HG02642 (cell line): ENCODE measurements at regions not wholly inside any gene's neighbourhood (a gene's known extent, or its start where the extent isn't known, plus 50 kb on each side); places are given as distances from the start of the nearest gene placed in this dataset.

Experiments
- ATAC-seq: cut with Tn5 transposase; IDR thresholded peaks from one replicate; pipeline ENCODE4 v1.9.1; 2021; ENCODE audit warnings: mild to moderate bottlenecking; ENCODE audit not compliant: unreplicated experiment, poor library complexity

DNA sequence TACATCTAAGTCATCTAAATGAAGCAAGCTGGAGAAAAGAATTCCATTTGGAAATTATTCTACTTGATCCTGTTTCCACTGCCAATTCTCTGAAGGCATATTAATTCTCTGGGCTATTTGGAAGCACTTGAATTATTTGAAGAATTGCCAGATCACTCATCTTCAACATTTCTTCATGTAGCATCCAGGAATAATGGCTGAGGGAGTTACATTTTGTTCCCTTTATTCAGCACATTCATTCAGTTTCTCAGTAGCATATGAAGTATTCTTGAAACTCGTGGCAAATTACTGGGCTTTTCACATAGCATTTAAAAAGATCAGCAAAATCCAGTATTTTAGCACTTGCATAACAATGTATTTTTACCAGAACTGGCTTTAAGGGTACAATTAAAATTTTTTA, 127.1 kb upstream of the VIPR2 start:
- no peak for ATAC-seq

DNA sequence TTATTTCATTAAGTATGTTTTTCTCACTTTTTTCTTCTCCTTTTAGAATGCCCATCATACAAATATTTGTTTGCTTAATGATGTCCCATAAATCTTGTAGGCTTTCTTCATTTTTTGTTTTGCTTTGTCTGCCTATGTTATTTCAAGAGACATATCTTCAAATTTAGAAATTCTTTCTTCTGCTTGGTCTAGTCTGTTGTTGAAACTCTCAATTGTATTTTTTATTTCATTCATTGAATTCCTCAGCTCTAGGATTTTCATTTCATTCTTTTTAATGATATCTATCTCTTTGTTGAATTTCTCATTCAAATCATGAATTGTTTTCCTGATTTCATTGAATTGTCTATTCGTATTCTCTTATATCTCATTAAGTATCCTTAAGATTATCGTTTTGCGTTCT, 125.1 kb upstream of the VIPR2 start:
- ATAC-seq, result no peak

DNA sequence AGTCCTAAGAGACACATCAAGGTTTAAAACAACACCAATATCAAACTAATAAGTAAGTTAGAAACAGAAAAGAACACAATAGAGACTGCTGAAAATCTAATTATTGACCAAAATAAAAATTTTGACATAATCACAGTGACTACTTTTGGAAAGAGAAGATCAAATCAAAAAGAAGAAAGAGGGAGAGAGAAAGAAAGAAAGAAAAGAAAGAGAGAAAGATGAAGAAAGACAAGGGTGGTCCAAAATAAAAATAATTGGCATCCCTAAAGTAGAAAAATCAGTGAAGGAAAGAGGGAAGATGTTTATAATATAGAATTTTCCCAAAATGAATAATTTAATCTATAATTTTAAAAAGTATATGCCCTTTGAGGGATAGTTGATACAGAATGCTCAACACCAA, 118.8 kb upstream of the VIPR2 start:
- ATAC-seq, result no peak

DNA sequence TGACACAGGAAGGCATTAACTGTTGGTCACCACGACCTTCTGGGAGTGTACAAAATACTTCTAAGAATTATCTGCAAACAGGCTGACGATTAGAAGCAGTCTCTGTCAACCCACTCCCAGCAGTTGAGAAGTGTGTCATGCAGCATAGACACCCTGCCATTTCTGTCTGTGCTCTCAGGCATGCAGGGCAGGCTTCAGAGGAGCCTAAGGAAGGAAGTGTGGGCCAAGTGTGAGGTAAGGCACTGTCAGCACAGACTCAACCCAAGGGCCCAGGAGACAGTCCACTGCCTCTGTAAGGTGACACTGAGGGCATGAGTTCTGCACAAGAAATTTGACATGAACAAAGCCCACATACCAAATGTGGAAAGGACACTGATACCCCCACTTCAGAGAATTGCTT, 109.0 kb upstream of the VIPR2 start:
- ATAC-seq, result no peak

DNA sequence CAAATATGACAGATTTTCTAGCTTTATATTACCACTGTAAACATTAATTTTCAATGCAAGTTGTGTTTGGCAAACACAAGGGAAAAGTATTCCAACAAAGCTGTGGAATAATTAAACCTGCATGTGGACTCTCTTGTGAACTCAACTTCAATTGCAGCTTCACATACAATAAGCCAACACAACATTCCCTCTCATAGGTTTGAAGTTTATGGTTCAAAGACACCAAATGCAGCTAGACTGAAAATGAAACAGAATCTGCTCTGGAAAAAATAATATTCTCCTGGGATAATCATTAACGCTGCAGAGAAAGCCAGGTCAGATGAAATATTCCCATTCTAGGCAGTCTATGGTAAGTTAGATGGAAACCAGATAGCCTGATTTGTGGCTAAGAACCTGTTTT, 105.8 kb upstream of the VIPR2 start:
- ATAC-seq, result no peak

DNA sequence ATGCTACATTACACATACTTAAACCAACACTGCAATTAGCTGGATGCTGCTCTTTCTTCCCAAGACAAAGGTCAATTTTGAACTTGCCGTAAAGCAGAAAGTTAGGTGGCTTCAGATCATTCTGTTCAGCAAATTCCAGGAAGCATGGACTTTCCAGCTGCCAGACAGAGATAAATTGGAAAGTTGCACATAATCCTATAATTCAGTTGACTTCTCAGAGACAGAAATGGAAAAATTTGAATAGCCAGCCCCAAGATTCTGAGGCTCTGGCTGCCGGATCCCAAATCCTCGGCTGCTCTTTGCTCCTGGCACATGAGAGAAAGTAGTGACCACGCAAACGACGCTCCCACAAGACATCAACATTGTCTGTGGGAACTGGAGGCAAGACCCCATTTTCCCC, 105.0 kb upstream of the VIPR2 start:
- no peak for ATAC-seq

DNA sequence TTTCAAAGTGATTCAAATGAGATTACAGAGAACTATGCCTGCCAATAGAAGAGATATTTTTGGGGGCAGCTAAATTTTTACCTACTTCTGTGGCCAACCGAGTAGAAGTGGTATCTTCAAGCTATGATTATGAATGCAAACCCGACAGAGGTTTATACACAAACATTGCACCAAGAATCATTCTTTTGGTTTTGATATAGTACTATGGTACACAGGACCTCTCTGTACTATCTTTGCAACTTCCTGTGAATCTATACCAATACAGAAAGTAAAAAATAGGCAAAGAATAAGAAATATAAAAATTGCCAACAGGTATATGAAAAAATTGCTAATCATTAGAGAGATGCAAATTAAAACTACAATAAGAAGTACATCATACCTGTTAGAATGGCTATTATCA, 103.2 kb upstream of the VIPR2 start:
- no peak for ATAC-seq

DNA sequence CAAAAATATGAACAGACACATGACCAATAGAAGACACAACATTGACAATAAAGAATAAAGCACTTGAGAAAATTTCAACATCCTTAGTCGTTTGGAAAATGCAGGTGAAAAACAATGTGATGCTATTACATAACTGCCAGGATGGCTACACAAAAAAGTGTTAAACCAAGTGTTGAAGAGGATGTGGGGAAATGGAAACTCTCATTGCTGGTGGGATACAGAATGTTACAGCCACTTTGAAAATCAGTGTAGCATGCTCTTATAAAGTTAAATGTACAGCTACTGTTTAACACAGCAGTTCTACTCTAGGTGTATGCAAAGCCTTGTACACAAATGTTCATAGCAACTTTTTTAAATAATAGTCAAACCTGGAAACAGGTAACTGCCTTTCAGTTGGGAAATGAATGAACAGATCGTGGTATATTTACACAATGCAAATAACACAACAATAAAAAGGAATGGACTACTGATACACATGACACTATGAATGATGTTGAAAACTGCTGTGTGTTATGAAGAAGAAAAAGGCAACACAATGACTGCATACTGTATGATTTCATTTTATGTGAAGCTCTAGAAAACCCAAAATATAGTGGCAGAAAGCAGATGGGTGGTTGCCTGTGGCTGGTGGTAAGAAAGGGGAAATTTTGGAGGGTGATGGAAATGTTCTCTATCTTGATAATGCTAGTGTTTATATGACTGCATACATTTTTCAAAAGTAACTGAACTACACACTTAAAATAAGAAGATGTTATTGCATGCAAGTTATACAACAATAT, 102.2 kb upstream of the VIPR2 start:
- no peak for ATAC-seq

DNA sequence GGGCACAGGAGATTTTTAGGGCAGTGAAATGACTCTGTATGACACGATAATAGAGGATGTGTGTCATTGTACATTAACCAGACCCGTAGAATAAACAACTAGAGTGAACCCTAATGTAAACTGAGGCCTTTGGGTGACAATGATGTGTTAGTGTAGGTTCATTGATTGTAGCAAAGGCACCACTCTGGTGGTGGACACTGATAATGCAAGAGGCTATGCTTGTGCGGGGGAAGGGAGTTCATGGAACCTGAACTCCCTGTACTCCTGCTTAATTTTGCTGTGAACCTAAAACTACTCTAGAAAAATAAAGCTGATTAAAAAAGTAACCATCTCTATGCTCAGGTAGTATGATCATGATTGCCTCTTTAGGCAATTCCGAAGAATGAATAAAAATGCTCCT, 96.3 kb upstream of the VIPR2 start:
- ATAC-seq, result no peak

DNA sequence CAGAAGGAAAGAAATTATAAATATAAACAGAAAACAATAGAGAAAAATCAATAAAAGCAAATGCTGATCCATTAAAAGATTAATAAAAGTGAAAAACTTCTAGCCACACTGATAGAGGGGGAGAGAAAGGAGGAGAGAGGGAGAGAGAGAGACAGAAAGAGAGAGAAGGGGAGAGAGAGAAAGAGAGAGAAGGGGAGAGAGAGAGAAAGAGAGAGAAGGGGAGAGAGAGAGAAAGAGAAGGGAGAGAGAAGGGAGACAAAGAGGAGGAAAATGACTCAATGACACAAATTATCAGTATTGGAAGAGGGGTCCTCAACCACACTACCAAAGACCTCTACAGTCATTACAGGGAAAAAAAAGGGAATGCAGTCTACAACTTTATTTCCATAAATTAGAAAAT, 94.4 kb upstream of the VIPR2 start:
- no peak for ATAC-seq

DNA sequence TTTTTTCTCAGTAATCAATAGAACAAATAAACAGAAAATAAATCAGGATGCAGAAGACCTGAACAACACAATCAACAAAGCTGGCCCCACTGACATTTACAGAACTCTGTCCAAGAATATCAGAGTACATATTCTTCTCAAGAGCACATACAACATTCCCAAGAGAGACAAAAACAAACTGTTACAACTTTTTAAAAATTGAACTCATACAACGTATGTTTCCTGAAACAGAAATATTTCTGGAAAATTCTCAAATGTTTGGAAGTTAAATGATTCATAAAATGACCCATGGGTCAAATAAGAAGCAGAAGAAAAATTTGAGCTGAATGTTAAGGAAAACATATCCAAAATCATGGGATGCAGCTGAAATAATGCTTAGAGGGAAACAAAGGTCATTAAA, 93.9 kb upstream of the VIPR2 start:
- ATAC-seq, result no peak

DNA sequence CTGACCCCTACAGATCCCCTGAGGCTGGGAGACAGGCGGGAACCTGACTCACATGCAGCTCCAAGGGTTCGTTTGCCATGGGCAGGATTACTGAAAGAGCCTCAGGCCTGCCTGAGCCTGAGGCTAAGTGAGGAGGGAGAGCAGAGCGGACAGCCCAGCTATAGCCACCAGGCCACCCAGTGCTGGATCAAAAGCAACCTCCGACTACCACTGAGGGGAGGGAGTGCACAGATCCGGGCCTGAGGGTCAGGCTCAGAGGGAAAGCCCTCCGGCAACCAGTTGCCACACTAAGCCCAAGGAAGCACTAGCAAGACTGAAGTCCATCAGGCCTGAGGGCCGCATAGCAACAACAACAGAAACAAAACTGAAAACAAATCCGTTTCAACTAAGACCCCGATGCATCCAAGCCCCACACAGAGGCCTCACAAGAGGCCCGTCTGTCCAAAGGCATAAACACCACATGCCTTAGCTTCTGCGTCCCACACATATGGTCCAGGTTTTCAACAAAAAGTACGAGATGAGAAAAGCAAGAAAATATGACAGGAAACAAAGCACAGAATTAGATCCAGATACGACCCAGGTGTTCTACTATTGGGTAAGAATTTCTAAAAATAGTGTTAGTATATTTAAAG, 92.5 kb upstream of the VIPR2 start:
- ATAC-seq, result no peak

DNA sequence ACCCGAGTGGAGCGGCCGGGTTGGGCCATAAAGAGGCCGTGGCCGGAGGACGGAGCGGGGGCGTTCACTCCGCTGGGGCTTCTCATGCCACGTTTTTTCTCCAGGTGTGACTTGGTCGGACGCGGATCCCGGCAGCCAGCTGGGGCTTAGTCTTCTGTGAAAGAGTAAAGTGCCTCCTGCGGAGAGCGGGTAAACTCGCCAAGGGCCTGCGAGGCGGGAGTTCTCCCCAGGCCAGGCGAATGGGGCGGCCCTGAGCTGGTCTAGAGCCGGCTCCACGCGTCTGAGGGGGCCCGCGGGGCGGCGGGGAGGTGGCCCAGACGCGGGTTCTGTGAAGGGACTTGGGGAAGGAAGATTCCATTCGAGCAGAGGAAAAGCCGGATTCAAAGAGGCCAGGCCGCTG, 86.3 kb upstream of the VIPR2 start:
- ATAC-seq, result no peak

DNA sequence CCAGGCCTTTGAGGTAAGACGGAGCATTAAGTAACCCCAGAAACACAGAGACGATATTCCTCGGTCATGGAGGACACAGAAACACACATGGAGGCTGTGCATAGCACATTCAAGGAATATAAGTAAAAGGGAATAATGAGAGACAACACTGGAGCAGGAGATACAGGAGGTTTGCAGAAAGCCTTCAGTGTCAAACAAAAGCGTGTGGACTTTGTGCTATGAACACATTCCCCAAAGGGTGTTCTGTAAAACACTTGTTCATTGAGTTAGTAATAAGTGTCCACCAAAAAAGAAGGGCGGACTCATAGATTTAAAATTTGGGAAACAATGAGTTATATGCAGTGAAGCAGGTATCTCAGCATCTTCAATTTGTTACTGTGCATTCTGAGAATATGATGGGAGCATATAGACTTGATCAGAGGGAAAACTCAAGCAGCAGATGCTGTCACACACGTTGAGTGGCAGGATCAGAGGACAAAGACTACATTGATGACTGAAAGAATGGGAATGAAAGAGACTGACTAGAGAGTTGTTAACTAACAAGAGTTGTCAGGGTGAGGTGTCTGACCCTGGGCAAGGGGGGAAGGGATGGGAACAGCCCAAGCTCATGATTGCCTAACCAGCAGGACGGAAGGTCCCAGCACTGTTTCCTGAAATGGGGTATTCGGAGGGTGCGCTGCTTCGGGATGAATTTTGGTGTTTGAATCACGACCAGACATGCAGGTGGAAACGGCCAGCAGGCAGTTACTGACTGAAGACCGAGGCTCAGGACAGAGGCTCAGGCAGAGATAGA, 85.2 kb upstream of the VIPR2 start:
- no peak for ATAC-seq

DNA sequence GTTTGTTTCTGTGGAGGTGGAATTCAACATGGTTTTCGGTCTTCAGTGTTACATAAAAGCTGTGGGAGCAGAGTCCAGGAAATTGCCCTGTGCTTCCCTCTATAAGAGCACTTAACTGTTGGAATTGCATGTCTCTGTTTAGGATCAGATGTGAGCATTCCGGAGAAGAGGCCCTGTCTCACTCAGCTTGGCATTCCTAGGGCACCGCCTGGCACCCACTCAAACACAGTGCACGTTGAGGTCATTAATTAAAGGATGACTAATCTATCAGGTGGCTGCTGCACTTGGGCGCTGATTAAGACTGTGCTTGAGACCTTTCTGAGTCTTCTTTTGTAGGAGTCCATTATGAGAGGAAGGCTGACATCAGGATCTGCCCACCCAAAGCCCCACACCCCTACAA, 82.8 kb upstream of the VIPR2 start:
- ATAC-seq, result no peak

DNA sequence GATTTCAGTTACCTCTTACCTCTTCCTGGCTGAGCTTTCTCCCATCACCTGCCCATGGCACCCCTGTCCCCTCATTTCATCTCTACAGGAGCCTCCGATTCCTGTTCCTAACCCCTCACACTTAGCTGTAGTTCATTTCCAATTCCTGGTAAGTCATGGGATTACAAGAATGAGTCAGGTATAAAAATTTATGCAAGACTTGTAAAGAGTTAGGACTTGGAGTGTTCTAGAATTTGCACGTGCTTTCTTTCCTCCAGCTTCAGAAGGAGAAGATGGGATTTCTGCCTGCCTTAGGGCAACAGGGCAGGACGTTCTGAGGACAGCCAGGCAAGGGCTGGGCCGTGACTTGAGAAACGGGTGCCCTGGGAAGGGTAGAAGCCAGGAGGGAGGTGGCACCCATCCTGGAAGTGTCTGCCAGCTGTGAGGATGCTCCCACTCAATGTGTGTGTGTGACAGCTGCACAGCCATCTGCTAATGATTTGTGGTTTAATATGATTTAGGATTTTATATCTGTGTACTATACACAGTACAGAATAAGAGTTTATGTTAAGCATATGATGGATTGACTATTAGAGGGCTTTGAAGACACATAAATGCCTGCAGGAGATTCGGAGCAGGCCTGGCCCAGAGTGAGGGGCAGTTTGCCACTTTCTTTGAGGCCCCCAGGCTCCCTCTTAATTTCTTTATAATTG, 81.5 kb upstream of the VIPR2 start:
- no peak for ATAC-seq

DNA sequence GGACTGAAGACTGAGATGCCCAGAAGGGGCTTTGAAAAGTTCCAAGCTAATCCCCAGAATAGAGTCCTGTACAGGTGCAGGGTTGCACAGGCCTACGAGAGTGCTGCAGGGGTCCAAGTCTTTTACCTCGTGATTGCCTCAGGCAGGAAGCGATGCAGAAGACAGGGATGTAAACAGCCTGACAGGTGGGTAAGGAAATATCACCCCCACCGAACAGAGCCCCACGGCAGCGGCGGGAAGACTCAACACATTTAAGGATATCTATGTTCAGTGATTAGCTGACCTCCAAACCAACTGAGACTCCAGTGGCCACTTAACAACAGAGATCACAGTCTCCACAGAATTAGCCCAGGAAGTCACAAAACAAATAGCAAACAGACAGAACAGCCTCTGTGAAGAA, 73.9 kb upstream of the VIPR2 start:
- ATAC-seq, result no peak

DNA sequence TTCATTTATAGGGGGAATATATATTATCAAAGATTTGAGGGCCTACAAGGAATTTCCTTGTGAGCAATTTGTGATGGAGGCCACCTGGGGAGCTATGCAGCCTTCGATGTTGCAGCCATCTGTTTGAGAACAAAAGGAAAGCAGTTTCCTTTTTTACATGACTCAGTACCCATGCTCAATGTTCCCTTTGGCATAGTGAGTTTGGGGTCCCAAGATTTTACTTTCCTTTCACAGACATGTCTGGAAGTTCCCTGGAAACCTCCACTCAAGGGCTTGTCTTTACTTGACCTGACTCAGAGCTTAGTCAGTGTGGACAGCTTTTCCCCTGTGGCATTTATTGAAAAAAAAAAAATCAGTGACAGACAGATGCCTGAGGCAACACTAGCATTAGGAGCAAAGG, 73.5 kb upstream of the VIPR2 start:
- ATAC-seq, result no peak

DNA sequence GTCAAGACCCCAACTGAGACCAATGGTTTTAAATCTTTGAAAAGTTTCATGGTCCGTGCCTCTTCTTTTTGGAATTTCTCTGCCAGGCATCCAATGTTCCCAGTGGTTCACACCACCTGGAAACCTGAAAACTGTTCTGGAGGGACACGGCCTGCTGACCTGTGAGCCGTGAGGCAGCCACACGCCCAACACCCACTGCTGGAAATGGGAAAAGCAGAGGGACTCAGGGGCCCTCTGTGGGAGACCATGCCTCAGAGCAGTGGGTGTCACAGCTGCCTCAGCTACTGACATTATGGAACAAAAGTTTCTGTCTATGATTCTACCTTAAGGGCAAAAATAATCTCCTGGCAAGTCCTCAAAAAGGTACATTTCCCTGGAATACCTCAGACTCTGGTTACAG, 70.4 kb upstream of the VIPR2 start:
- no peak for ATAC-seq

DNA sequence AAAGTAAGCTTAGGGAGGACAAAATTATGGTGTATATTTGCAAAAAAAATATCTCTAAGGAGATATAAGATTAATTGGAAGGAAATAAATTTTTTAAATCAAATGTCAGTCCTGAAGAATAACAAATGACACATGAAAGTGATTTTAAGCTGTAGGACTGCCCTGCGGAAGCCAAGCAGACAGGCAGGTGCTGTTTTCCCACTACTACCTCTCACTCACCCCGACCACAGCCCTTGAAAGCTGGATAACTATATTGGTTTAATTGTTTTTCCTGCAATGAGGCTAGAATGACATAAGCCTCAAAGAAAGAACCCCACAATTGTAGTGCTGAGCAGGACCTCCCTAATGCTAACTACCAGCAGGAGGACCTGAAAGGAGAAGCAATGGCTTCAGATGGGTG, 68.6 kb upstream of the VIPR2 start:
- ATAC-seq, result no peak

DNA sequence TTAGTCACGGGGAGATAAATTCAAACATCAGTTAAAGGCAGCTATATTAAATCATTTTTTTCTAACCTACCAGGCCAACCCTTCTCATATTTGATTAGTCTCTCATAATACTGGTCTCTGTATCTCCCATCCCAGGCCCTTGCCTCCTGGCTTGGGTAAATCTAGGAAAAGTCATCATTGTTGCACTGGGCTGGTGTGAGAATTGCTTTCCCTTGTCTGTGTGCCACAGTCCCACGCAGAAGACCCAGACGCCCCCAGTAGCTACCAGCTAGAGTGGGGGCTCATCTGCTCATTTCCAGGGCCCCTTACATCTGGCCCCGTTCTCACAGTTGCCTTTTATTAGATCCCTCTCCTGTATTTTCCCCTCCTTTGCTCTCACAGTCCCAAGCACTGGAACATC, 67.6 kb upstream of the VIPR2 start:
- ATAC-seq, result no peak
